Activated CD4-positive, CD25-positive, alpha-beta regulatory T cell treated with anti-CD3 and anti-CD28 coated beads, Interleukin-2, amount 50 U/mL, for 72 hours (primary cell): ENCODE measurements at regions not wholly inside any gene's neighbourhood (a gene's known extent, or its start where the extent isn't known, plus 50 kb on each side); places are given as distances from the start of the nearest gene placed in this dataset.
"Not testable (repeated sequence)": the region's sequence is repeated elsewhere in the genome, so short reads cannot be mapped to it uniquely, and the experiment has no call there.

Source experiments
- DNase-seq: peaks from one replicate; pipeline ENCODE4 v3.0.0; 2021

- DNase-seq: no peak
Observed at GRCh38 chr19:27955485-27956480, 1257.2 kb downstream of the UQCRFS1 start.

DNA sequence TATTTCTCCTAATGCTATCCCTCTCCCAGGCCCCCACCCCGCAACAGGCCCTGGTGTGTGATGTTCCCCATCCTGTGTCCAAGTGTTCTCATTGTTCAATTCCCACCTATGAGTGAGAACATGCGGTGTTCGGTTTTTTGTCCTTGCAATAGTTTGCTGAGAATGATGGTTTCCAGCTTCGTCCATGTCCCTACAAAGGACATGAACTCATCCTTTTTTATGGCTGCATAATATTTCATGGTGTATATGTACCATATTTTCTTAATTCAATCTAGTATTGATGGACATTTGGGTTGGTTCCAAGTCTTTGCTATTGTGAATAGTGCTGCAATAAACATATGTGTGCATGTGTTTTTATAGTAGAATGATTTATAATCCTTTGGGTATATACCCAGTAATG is 1270.3 kb downstream of the UQCRFS1 start:
- DNase-seq: not testable (repeated sequence)

GRCh38 chr19:27936139-27936538 is 1276.8 kb downstream of the UQCRFS1 start:
- no peak for DNase-seq

DNA sequence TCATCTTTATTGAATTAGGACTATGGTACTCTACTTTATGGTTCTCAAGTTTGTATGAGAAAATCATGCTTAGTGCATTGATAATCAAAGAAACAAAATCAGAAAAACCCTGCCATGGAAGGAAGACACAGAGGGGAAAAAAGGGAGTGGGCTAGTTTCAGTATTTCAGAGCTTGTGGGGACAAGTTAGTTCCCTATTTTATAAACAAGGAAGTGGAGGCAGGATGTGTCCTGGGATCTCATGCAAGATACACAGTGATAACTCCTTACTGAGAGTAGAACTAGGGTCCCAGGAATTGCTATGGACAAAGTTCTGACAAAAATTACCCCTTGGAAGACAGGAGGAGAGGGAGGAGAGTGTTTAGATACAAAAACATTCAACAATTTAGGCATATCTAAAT is 1277.3 kb downstream of the UQCRFS1 start:
- DNase-seq: no peak

DNA sequence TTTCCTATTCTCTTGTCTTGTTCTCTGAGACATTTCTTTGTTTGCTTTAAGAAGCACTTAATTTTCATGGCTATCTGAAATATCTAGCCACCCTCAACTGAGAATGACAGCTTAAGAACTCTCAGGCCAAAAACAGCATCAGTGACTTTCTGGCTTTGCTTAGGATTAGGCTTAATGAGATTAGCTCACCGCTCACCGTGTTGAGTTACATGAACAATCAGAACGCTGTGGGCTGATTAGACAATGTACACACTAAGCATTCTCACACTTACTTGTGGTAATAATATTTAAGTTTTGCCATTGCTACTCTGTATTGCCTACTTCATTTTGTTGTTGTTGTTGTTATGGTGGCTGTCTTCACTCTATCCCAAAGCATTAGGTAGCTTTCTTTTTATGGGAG is 1283.6 kb downstream of the UQCRFS1 start:
- DNase-seq: no peak

DNA sequence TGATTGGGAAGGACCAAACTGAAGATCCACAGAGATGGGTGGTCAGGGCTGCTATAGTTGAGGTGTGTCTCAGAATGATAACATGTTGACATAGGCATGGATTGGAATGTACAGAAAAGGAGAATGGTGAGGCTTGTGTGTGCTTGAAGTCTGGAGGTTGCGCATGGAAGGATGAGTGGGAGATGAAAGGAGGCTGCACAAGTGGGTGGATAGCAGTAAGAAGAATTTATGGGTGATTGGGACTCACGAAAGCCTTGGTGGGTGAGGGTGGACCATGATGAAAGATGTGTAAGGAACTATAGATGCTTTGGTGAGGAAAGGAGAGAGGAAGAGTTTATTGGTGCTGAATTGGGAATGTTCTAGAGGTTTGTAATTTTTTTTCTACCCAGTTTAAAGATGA is 1287.7 kb downstream of the UQCRFS1 start:
- no peak for DNase-seq

DNA sequence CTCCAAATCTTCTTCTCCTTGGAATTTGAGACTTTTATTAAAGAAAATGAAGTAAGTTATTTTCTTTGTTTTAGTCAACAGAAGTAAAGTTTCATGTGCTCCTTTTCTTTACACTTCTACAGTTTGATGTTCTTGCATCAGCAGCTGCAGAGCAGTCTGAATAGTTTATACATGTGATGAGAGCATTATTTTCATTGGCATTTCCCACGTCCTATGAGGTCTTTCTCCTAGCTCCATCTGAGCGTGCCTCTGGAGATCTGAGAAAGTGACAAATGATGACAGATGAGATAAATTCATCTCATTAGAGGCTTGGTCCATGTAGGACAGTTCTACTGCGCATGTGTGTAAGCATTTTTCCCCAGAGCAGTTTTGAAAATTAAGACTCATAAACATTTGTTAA is 1290.0 kb downstream of the UQCRFS1 start:
- no peak for DNase-seq

GRCh38 chr19:27920774-27921173 is 1292.2 kb downstream of the UQCRFS1 start:
- no peak for DNase-seq

GRCh38 chr19:27918818-27919217 is 1294.1 kb downstream of the UQCRFS1 start:
- no peak for DNase-seq

GRCh38 chr19:27911122-27911898 is 1301.6 kb downstream of the UQCRFS1 start:
- no peak for DNase-seq

DNA sequence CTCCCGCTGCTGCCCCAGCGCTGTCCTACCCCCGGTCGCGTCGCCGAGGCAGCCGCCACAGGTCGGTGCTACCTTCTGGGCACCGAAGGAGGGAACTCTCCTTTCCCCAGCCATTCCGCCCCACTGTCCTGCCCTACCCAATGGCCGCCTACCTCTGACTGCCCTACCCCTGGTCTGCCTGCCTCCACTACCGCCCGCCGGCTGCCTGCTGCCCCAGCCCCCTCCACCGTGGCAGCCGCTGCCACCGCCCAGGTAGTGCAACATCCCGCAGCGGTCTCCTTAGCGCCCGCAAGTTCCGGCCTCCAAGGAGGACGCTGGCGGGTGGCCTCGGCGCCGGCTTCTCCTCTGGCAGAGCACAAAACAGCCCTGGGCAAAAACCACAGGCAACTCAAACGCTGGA is 1303.1 kb downstream of the UQCRFS1 start:
- no peak for DNase-seq

- DNase-seq: no peak
Observed at GRCh38 chr19:27909185-27909840, 1303.6 kb downstream of the UQCRFS1 start.

DNA sequence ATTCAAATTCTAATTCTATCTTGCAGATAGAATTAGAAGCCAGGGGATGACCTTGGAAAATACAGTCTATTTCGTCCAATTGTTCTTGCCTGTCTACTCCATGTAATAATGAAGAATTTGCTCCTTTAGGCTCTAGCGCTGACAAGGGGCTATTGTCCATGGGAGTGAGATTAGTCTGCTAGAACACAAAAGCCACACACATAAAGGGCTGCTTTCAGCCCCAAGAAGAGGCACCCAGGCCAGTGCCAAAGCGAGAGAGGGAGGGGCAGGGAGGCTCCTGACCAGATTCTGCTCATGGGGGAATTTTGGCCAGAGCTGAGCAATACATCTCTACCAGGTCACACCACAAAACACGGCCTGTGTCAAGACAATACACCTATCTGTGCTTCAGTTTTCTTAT is 1306.9 kb downstream of the UQCRFS1 start:
- no peak for DNase-seq

DNA sequence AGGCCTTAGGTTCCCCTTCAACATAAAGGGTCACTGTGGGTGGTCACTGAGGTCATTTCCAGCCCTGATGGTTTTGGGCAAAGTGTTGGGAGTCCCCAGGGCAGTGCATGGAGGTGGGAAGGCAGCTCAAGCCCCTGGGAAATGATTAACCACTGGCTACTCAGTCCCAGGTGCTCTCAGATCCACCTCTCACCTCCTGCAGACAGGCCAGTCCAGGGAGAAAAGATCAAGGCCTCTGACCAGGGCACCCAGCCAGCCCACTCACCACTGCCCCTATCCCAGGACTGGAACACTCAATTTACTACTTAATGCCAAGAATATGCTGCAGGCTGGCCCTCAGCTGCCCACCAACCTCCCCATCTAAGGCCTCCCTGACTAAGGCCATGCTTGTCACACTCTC is 1307.9 kb downstream of the UQCRFS1 start:
- no peak for DNase-seq

DNA sequence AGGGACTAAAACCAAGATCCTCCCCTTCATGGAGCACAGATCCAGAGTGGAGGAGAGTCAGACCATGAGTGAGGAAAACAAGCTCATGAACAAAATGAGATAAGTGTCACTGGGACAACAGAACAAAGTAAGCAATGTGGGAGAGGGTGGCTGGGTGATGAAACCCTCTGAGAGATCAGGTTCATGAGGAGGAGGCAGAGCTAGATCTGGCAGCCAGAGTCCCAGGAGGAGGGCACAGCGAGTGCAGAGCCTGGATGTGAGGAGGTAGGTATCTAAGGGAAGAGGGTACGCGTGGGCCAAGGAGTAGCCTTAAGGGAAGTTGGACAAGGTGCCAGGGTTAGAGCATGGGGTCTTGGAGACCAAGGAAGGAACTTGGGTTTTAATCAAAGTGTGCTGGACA is 1311.9 kb downstream of the UQCRFS1 start:
- DNase-seq: no peak

DNA sequence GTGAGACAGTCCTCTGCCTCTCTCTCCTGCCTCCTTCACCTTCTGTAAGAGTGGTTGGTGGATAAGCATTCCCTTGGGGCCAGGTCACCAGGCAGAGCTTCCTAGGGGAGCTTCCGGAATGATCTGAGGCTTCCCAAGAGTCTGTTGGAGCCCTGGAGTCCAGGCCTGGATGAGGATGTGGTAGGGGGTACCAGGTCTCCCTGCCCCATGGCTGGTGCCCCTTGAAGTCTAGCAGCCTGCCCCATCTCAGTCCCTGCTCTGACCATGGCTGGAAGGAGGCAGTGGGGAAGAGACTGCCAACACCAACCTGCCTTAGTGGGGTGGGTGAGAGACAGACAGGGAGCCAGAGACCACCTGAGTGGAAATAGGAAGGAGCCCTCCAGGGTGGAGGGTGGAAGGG is 1316.9 kb downstream of the UQCRFS1 start:
- no peak for DNase-seq

DNA sequence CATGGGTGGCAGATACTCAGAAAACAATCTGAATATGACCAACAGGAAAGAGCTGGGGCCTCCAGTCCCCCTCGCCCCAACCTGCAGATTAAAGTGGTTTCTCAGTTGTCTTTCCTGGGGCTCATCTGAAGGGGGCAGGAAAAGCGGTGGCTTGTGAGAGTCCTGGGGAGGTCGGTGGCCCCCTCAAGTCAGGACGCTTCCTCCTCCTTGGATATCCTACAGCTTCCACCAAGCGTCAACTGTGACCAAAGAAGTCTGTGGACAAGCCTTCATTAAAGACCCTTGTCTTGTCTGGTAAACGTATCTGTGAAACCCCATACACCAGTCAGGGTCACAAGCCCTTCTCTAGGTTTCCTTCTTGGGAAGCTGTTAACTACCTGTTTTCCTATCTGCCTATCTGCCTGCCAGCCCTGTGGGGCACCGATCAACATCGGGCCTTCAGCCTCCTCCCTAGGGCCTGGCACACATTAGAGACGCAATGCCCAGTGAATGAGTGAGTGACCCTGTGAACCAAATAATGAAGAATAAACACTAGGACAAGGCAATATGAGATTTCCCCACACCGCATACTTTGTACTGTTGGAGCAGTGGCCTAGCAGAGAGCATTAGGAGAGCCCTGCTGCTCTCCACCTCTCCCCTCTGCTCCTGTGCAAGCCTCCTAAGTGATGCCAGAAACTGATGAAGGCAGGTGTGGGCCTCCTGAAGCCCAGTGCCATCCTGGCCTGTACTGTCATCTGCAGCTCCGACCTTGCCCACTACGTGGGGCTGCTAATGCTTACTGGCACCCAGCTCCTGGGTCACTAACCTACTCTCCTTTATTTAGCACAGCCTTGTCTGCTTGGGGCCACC is 1317.8 kb downstream of the UQCRFS1 start:
- DNase-seq: no peak

GRCh38 chr19:27892500-27892899 is 1320.5 kb downstream of the UQCRFS1 start:
- no peak for DNase-seq

GRCh38 chr19:27891411-27891810 is 1321.5 kb downstream of the UQCRFS1 start:
- no peak for DNase-seq

GRCh38 chr19:27890696-27891095 is 1322.3 kb downstream of the UQCRFS1 start:
- DNase-seq: no peak

DNA sequence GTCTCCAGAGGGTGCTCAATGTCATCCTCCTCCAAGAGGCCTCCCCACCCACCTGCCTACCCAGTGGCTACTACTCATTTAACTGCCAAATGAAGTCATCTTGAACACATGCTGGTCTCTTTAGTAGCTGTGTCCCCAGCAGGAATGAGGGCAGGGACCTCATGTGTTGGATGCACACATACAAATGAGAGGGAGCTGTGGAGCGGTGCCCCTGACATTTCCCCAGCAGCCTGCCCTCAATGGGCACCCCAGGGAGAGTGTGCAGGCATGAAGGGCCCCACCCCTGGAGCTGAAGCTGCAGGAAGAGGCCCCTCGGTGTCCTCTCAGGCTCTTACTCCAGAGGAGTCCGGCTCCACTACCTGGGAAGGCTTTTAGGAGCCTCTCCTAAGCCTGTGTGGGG is 1322.7 kb downstream of the UQCRFS1 start:
- DNase-seq: no peak

DNA sequence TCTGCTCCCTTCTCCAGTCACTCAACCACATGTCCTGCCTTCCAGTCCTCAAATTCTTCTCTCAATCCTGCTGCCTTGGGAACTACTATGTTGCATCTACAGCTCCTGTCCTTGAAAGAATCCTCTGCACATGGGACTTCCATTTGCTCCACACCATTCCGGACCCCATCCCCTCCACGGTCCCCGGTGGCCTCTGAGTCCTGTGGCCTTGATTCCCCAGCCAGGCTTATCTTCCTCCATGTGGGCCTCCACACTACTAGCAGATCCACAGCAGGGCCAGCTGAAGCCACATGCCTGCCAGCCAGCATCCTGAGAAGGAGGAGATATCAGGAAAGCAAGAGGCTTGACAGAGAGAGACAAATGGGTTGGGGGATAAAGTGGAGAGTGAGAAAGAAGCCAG is 1323.8 kb downstream of the UQCRFS1 start:
- no peak for DNase-seq

DNA sequence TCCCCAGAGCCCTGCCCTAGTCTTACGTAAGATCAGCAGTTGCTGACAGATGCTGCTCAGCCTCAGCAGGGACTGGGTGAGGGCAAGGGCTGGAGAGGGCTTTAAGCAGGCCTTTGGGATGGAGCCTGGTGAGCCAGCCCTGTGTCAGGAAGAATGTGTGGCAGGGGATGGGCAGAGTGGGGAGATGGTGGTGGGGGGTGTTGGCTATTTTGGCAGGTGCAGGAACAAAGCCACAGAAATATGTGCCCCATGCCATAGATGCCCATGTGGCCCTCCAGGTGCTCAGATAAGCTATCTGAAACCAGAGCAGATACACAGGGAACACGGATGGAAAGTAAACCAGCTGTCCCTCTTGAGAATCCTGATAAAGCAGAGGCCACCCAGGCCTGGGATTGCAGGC is 1325.0 kb downstream of the UQCRFS1 start:
- no peak for DNase-seq
